ENCODE measurements at regions not wholly inside any gene's neighbourhood (a gene's known extent, or its start where the extent isn't known, plus 50 kb on each side); places are given as distances from the start of the nearest gene placed in this dataset.

DNA sequence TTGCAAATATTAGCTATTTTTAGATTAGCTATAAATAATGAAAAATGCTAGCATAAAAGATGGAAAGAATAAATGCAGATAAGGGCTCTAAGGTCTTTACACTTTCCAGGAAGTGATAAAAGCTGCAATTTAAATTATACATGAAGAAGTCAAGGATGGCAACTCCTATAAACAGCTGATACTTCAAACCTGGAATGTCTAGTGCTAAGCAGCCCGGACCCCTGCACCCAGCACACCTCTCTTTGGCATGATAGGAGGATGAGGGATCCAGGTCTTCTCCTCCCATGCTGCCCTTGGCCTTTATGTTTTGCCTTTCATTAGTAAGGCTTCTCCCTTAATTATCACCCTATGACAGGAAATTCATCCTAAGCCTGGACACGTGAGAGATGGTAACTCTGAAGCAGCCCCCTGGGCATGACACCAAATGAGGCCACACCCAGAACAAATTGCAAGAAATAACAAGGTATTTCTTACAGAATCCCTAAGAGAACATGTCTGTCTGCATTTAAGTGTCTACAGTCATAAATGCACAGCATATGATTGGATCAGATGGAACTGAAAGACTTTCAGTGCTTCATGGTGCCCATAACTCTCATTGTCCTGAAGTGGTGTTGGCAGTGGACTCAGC is 158.3 kb upstream of the PRSS1 start (continued):
- TF ChIP-seq EZH2phosphoT487 (IDR thresholded peaks at IDR 0.05; ENCODE audit: borderline replicate concordance) (no peak), RAD21 (IDR thresholded peaks at IDR 0.05; ENCODE audit: low read depth) (no peak)

DNA sequence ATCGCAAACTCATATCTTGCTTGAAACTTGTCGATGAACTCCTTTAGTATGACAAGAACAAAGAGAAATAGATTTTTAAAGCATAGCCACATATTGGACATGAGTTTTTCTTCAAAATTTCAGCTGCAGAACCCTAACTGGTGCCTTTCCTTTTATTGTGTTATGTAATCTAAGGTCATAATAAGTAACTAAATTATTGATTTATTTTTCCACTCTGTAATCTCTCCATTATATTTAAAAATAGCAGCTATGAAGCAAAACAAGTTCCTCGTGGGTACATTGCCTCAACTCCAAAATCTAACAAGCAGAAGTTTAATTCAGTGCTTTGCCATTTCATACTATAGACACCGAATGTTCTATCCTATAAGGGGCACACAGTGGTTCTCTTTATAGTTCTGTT is 159.2 kb upstream of the PRSS1 start:
- H3K27ac ChIP-seq (ENCODE audit: low read depth, low read length), result no peak overlapping the region
- peaks cover 0 to 8% of the 10 kb centered on the region in 2 experiments; a peak in 1 of 4 replicates for H3K4me1 ChIP-seq (ENCODE audit: control insufficient read depth in 1 of 2, insufficient read depth in 2 of 2, low read length in 2 of 2)
- H3K4me3 ChIP-seq (replicated peaks in 1 of 2; ENCODE audit: low read depth in 1 of 2, low read length in 2 of 2), result no peak overlapping the region
- no TSS peak for BruUV-seq (replicated peaks)
- ChIA-PET RAD21 (ENCODE audit: low non-redundant PET in 1 of 2, low total read pairs in 2 of 2, uncharacterized antibody in 2 of 2, unreplicated experiment in 2 of 2) (no interaction called here), POLR2A (no interaction called here), CTCF (interaction anchor here (1.5 kb wide), 1 partner anchor 32 kb away, joined by 3 read pairs; no protein-coding TSS in a partner anchor)
- ATAC-seq (no peak), DNase-seq (ENCODE audit: low read depth, low spot score) (no peak)
- H3K9me3 ChIP-seq (ENCODE audit: control insufficient read depth in 1 of 2, insufficient read depth in 1 of 2, low read depth in 1 of 2, low read length in 2 of 2), result no peaks in the 10 kb centered on the region
- no peak overlapping the region for H3K4me2 ChIP-seq (ENCODE audit: low read length)
- no peak overlapping the region for H3K9ac ChIP-seq (ENCODE audit: low read length)
- no peaks in the 10 kb centered on the region for H3K9me2 ChIP-seq (ENCODE audit: insufficient read depth)
- intact Hi-C loops (cut with micrococcal nuclease), result no loop called here
- H3K27me3 ChIP-seq (ENCODE audit: insufficient read depth, low read length), result no peaks in the 10 kb centered on the region
- TF ChIP-seq ZBTB33 (IDR thresholded peaks at IDR 0.05; ENCODE audit: extremely low read depth, insufficient replicate concordance, low read length) (no peak), EZH2phosphoT487 (IDR thresholded peaks at IDR 0.05; ENCODE audit: borderline replicate concordance) (no peak), FOSL1 (IDR thresholded peaks at IDR 0.05; ENCODE audit: low read depth) (no peak), CTCF (IDR thresholded peaks at IDR 0.05 in 2 of 3, conservative IDR thresholded peaks at IDR 0.05 in 1 of 3; ENCODE audit: borderline replicate concordance in 1 of 3, insufficient read depth in 1 of 3, low read depth in 2 of 3, low read length in 2 of 3) (no peak), ELF1 (IDR thresholded peaks at IDR 0.05; ENCODE audit: borderline replicate concordance, low read depth) (no peak), ATF3 (IDR thresholded peaks at IDR 0.05) (no peak), YY1 (IDR thresholded peaks at IDR 0.05; ENCODE audit: extremely low read depth, insufficient replicate concordance, low read depth, low read length) (no peak), EGR1 (IDR thresholded peaks at IDR 0.05; ENCODE audit: low read depth) (no peak)
- H3K79me2 ChIP-seq (ENCODE audit: insufficient read depth, low read length), result no peaks in the 10 kb centered on the region
- H3K36me3 ChIP-seq (ENCODE audit: control insufficient read depth in 1 of 2, insufficient read depth in 2 of 2, low read length in 2 of 2), result no peaks in the 10 kb centered on the region
- H2AFZ ChIP-seq (ENCODE audit: low read depth, low read length, poor library complexity, severe bottlenecking), result no peak overlapping the region
- no peaks in the 10 kb centered on the region for H4K20me1 ChIP-seq (ENCODE audit: insufficient read depth)

Data from HCT116 (cell line).